Gastroesophageal sphincter (tissue), 3 donors: ENCODE measurements at regions not wholly inside any gene's neighbourhood (a gene's known extent, or its start where the extent isn't known, plus 50 kb on each side); places are given as distances from the start of the nearest gene placed in this dataset.

Experiments
- POLR2AphosphoS5 ChIP-seq: sonication (generic); formaldehyde crosslinking; IDR thresholded peaks from one replicate; pipeline ENCODE4 v1.6.1; 2017; ENCODE audit warnings: antibody characterized with exemption
- TF ChIP-seq, protein P1 (sequence below), 4 experiments: fragments of 200-600 bp in 2 of 4; fragments of 450-650 bp in 2 of 4; sonication (generic) in 1 of 4; IDR thresholded peaks; one replicate each; pipeline ENCODE4 v1.5.1; 2017 to 2019; ENCODE audit warnings: antibody characterized with exemption in 4 of 4, mild to moderate bottlenecking in 2 of 4, moderate library complexity in 2 of 4

DNA sequence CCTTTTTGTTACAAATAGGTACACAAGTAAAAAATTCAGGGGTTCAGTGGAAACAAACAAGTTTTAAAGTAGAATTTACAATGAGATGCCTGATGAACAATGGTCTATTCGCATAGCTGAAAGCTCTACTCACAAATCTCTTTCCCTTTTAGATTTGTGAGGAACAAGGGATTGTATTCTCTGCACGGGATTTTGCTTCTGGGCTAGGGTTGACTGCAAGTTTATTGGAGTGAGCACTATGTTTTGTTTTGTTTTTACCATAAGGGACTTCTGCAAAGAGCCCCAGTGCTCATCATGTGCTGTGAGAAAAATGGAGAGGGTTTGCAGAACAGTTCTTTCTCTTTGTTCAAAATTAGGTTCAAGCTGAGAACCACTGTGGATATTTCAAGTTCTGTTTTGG, 160.5 kb downstream of the DLEU7 start:
- TF ChIP-seq, protein P1, sequence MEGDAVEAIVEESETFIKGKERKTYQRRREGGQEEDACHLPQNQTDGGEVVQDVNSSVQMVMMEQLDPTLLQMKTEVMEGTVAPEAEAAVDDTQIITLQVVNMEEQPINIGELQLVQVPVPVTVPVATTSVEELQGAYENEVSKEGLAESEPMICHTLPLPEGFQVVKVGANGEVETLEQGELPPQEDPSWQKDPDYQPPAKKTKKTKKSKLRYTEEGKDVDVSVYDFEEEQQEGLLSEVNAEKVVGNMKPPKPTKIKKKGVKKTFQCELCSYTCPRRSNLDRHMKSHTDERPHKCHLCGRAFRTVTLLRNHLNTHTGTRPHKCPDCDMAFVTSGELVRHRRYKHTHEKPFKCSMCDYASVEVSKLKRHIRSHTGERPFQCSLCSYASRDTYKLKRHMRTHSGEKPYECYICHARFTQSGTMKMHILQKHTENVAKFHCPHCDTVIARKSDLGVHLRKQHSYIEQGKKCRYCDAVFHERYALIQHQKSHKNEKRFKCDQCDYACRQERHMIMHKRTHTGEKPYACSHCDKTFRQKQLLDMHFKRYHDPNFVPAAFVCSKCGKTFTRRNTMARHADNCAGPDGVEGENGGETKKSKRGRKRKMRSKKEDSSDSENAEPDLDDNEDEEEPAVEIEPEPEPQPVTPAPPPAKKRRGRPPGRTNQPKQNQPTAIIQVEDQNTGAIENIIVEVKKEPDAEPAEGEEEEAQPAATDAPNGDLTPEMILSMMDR (IDR thresholded peaks at IDR 0.05): no peak
- TF ChIP-seq POLR2AphosphoS5: no peak
